ENCODE measurements at regions not wholly inside any gene's neighbourhood (a gene's known extent, or its start where the extent isn't known, plus 50 kb on each side); places are given as distances from the start of the nearest gene placed in this dataset.

DNA sequence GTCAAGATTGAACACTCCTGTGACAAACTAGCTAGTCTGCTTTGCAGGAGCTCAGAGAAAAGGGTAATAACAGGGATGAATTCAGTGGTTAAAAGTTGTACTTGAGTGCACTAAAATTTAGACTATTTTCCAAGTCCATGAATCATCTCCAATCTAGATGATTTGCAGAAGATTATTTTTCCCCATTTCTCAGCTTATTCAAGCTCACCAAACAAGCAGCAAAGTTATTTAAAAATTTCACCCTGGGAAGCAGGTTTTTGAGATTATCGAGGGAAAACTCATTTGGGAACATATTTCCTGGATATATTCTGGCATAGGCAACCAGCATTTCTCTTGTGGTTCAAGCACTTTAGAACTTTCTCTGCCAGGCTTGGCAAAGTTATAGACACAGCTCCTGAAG lies 311.4 kb downstream of the TLE1 start:
- H3K36me3 Mint-ChIP-seq (ENCODE audit: insufficient read depth in 1 of 3, low read depth in 3 of 3): peaks cover 0 to 7% (median 0%) of the 10 kb centered on the region in 3 experiments; a peak in 2 of 7 replicates
- H2BK12ac ChIP-seq (ENCODE audit: insufficient read length, low read depth, low read length): no peak overlapping the region
- no CpG with 5 or more reads among the region's 1 CpG for WGBS (ENCODE audit: extremely low coverage, insufficient read length, low lambda C conversion rate)
- TF ChIP-seq, protein P1, sequence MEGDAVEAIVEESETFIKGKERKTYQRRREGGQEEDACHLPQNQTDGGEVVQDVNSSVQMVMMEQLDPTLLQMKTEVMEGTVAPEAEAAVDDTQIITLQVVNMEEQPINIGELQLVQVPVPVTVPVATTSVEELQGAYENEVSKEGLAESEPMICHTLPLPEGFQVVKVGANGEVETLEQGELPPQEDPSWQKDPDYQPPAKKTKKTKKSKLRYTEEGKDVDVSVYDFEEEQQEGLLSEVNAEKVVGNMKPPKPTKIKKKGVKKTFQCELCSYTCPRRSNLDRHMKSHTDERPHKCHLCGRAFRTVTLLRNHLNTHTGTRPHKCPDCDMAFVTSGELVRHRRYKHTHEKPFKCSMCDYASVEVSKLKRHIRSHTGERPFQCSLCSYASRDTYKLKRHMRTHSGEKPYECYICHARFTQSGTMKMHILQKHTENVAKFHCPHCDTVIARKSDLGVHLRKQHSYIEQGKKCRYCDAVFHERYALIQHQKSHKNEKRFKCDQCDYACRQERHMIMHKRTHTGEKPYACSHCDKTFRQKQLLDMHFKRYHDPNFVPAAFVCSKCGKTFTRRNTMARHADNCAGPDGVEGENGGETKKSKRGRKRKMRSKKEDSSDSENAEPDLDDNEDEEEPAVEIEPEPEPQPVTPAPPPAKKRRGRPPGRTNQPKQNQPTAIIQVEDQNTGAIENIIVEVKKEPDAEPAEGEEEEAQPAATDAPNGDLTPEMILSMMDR (conservative IDR thresholded peaks at IDR 0.05): no peak
- no peak overlapping the region for H3K23ac ChIP-seq (ENCODE audit: insufficient read length, low read depth, low read length)
- no peaks in the 10 kb centered on the region for H3K79me2 ChIP-seq (ENCODE audit: insufficient read depth, low read length)
- no peak overlapping the region for H4K8ac ChIP-seq (replicated peaks; ENCODE audit: insufficient read length, low read depth, low read length)
- no peak overlapping the region for H3K27ac ChIP-seq (ENCODE audit: insufficient read length, low read depth, low read length)
- H2BK120ac ChIP-seq (ENCODE audit: low read depth, low read length, poor library complexity, severe bottlenecking): no peak overlapping the region
- H2BK15ac ChIP-seq (ENCODE audit: low read depth, low read length): no peak overlapping the region
- no peak overlapping the region for H3K9ac ChIP-seq (ENCODE audit: extremely low read depth, insufficient read length, low read length)
- H3K4me1 ChIP-seq (ENCODE audit: insufficient read depth, low read length): no peaks in the 10 kb centered on the region
- H3K27me3 Mint-ChIP-seq (ENCODE audit: low read depth): no peaks in the 10 kb centered on the region; the same call in 1 of the 2 replicates
- no peak overlapping the region for H3K56ac ChIP-seq (ENCODE audit: insufficient read length, low read depth, low read length)
- no peak overlapping the region for H3K18ac ChIP-seq (ENCODE audit: insufficient read length, low read depth, low read length)
- H3K27me3 ChIP-seq (ENCODE audit: insufficient read depth, low read length): no peaks in the 10 kb centered on the region
- no peaks in the 10 kb centered on the region for H3K23me2 ChIP-seq (ENCODE audit: insufficient read length, low read depth, low read length, poor library complexity, severe bottlenecking)
- H3K4me2 ChIP-seq (ENCODE audit: insufficient read depth, insufficient read length, low read length): no peak overlapping the region
- no peak overlapping the region for H3K4me3 Mint-ChIP-seq
- no peak overlapping the region for H3K4ac ChIP-seq (ENCODE audit: low read depth, low read length)
- H2BK20ac ChIP-seq (ENCODE audit: low read depth, low read length, poor library complexity, severe bottlenecking): no peak overlapping the region
- peaks cover 2 to 4% of the 10 kb centered on the region in 2 experiments; a peak in 2 of 5 replicates for H3K9me3 Mint-ChIP-seq
- H3T11ph ChIP-seq (ENCODE audit: low read length): no peak overlapping the region
- peaks cover 33 to 34% of the 10 kb centered on the region in 2 experiments for H3K4me1 Mint-ChIP-seq
- no peak overlapping the region for H2BK5ac ChIP-seq (ENCODE audit: insufficient read length, low read length)
- H2AFZ ChIP-seq (ENCODE audit: low read length): no peak overlapping the region
- H3K9me3 ChIP-seq (ENCODE audit: control insufficient read depth, low read depth, low read length): no peaks in the 10 kb centered on the region
- H3K14ac ChIP-seq (ENCODE audit: insufficient read depth, low read length): no peak overlapping the region
- no peaks in the 10 kb centered on the region for H3K79me1 ChIP-seq (ENCODE audit: insufficient read depth, low read depth, low read length, poor library complexity, severe bottlenecking)
- no peak overlapping the region for H2AK5ac ChIP-seq (ENCODE audit: insufficient read length, low read length)
- no peak overlapping the region for H4K91ac ChIP-seq (ENCODE audit: insufficient read length, low read depth, low read length)
- DNase-seq: no peak
- no peaks in the 10 kb centered on the region for H4K20me1 ChIP-seq (ENCODE audit: control insufficient read depth, insufficient read depth, insufficient read length)
- H4K5ac ChIP-seq (ENCODE audit: insufficient read length, low read depth, low read length): no peak overlapping the region
- H3K27ac Mint-ChIP-seq: no peak overlapping the region

All from H9 (cell line).